Myocyte (in vitro differentiated cells): ENCODE measurements at regions not wholly inside any gene's neighbourhood (a gene's known extent, or its start where the extent isn't known, plus 50 kb on each side); places are given as distances from the start of the nearest gene placed in this dataset.
A peak's percentile ranks its signal among the peaks of the same experiment; 100 is the strongest.

Experiments used
- DNase-seq: peaks from one replicate; pipeline ENCODE4 v3.0.0-alpha.2; 2012; ENCODE audit warnings: low read depth

DNA sequence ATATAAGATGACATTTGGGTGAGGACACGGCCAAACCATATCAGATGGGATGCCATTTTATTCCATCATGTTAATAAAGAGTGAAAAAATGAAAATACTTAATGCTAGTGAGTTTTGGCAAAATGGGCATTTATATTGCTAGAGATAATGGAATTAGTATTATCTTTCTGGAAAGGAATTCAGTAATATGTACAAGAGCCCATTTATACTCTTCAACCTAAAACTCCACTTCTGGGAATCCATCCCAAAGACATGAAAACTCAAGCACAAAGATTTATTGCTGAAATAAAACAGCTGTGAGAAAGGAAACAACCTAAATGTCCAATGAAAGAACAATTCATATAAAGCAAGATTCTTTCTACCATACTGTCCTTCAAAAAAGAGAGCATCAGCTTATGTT lies 96.0 kb upstream of the TMEM168 start:
- no peak for DNase-seq

DNA sequence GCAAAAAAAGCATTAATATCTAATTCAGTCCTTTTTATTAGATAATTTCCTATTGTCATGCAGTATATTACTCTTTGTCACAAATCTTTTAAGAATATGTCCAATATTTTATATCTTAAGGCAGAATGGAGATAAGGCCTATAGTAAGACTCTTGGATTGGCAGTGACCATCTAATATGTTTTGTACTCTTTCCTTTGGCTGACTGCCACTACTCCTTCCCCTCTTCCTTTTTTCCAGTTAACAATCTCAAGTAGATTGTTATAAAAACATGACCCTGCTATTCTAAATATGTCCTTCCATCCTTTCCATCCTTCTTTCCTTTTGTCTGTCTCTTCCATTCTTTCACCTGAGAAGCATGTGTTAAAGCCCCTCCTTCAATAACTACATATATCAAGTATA lies 92.8 kb upstream of the TMEM168 start:
- peak; percentile 21 for DNase-seq

DNA sequence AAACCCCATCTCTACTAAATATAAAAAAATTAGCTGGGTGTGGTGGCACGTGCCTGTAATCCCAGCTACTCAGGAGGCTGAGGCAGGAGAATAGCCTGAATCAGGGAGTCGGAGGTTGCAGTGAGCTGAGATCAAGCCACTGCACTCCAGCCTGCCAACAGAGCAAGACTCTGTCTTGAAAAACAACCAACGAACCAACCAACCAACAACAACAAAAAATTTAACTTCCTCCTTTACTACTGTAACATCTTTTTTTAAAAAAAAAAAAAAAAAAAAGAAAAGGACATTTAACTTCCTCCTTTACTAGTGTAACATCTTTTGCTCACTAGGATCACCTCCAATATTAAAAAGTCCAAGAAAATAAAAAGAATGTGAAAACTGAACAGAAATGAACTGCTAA lies 92.3 kb upstream of the TMEM168 start:
- DNase-seq, result no peak

DNA sequence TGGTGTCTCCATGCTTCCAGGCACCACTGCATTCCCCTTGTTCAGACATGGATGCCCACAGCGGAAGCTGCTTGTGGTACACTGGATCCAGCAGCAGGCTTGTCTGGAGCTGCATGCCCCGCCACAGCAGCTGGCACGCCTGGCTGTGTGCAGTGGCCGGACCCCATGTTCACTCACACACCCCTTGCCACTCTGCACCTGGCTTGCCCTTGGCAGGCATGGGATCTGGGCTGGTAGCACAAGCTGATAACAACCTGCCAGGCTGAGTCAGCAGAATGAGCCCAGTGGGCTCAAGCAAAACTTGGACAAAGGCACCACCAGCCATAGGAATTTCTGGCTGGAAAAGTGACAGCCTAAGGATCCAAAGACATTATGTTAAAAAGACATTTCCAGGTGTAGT lies 91.8 kb upstream of the TMEM168 start:
- DNase-seq, result peak; percentile 38

DNA sequence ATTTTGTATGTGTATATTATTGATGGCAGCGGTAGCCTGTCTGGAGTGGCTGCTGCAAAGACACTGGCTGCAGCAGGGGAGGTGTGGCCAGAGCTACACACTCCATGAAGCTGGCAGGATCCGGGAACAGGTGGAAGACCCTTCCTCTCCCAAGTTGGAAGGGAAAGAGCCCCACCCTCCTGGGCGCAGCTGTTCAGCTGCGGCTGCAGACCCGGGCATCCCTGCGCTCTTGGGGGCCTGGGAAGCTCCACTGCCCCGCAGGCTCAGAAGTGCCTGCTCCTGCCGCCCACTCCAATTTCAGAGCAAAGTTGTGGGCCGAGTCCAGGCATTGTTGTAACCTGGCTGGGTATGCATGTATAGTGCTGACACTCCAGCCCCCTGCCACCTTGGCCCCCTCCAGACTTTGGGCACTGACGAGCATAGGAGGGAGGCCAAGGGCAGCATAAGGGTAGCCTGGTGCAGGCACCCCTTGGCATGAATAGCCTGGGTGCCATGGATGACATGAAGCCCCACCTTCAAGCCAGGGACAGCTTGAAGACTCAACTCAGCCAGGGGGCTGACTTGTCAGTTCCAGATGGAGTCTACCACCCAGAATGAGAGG lies 90.7 kb upstream of the TMEM168 start:
- DNase-seq, result peak; percentile 33

DNA sequence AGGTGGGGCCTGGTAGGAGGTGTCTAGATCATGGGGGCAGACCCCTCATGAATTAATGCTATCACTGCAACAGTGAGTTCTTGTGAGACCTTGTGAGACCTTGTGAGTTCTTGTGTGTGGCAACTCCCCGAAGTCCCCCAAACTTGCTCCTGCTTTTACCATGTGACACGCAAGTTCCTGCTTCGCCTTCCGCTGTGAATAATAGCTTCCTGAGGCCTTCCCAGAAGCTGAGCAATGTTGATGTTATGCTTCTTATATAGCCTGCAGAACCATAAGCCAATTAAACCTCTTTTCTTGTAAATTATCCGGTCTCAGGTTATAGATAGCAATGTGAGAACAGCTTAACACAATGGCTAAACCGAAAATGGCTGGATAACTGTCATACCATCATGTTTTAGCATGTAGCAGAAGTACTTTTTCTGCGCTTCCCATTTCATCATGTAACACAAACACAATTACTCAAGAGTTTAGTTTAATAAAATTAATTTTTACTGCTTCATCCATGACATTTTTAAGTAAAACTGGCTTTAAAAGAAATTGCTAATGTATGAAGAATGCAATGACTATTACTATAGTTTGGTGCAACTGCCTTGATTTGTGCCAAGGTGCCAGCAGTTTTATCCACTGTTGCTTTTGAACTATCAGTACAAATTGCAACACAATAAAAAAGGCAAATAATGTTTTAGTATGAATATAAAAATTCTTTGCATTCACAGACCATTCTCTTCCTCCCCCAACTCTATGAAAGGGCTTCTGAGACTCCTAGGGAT lies 87.7 kb upstream of the TMEM168 start:
- no peak for DNase-seq

DNA sequence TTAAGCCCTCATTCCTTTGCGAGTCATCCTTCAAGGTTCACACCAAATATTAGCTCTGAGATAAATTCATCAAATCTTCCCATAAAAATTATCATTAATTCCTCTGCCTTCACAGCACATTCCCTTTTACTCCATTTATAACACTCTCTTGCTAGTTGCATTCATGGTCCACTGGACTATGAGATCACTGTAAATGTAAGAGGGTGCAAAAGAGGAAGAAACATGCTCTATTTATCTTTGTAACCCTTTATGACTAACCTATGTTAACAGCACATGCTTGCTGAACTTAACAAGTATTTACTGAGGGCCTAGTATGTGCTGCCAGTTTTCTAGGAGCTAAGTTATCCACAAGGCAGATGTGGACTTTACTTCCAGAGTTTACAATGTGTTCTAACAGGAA lies 86.7 kb upstream of the TMEM168 start:
- DNase-seq, result no peak

DNA sequence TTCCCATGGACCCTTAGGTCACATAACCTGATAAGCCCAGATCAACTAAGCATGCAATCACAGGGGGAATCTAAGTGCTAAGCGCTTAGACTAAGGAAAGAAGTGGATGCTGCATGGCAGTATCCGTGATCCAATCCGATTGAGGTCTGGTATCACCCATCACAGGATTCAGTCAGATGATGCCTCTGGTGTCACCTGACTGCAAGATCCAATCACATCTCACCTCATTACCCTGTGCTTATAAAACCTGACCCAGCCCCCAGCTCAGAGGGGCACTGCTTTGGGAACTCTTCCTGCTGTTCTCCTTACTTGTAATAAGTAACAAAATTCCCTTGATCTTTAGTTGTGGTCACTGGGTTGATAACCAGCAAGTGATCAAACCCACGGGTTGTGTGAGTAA lies 84.7 kb upstream of the TMEM168 start:
- DNase-seq, result no peak

DNA sequence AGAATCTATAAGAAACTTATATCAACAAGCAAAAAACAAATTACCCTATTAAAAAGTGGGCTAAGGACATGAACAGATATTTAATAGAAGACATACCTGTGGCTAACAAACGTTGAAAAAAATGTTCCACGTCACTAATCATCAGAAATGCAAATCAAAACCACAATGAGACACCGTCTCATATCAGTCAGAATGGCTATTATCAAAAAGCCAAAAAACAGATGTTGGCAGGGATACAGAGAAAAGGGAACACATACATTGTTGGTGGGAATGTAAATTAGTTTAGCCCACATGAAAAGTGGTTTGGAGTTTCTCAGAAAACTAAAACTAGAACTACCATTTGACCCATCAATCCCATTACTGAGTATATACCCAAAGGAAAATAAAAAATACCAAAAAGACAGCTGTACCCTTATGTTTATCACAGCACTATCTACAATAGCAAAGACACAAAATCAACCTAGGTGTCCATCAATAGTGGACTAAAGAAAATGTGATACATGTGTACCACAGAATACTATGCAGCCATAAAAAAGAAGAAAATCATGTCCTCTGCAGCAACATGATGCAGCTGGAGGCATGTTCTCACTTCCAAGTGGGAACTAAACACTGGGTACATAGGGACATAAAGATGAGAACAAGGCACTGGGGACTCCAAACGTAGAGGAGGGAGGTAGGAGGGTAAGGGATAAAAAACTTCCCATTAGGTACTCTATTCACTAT lies 83.8 kb upstream of the TMEM168 start:
- DNase-seq, result no peak

DNA sequence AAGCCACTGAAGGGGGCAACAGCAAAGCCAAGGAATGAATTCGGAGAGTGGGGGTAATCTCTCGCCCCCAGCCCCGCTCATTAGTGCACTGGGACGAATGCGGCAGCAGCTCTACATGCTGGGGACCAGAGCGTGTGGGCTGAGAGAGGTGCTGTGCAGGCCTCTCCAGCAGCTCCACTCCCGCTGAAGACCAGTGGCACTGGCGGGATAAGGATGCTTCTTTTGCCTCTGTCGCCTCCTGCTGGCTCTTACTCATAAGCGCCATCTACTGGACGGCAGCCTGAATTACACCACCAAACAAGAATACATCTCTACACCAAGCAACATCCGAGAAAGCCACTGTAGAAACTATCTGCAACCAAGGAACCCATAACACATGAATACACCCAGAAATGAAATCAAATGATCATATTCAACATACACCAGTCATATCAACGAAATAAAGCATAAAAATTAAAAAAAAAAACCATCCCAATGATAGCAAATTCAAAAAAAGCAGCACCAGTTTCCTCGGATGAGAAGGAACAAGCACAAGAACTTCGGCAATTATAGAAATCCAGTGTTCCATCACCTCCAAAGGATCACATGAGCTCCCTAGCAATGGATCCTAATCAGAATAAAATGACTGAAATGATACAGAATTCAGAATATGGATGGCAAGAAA lies 79.0 kb upstream of the TMEM168 start:
- DNase-seq, result peak; percentile 28

DNA sequence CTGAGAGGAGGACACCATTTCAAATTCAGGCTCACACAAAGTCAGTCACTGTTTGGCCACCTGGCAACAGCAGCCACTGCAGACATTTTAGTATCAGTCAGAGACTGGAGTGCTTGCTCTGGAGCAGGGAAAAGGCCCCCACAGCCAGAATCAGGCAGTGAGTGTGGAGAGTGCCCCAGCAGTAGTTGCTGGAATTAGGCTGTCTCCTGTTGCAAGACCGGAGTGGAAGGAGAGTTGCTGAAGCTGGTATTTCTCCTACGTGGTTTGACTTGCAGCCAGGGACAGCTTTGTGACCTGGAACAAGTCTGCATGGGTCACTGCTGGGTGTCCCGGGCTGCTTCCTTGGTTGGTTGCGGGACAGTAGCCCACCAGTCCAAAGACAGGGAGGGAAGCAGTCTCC lies 78.4 kb upstream of the TMEM168 start:
- peak; percentile 41 for DNase-seq

DNA sequence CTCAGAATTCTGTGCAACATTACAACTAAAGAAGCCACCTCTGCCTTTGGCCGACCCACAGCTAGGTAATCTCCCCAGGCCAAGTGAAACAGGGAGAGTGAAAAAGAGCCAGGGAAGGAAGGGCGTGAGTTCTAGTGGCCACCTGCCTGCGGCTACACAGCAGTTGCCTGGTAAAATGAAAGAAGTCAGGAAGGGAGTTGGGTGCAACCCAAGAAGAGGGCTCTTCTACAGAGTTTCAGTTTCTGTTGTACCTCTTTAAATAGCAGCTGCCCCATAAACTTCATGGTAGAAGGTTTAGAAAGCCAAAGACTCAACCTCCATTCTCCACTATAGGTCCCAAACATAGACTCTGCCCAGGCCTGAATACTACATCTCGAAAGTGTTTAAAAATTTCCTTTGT lies 76.2 kb upstream of the TMEM168 start:
- DNase-seq, result peak; percentile 63

DNA sequence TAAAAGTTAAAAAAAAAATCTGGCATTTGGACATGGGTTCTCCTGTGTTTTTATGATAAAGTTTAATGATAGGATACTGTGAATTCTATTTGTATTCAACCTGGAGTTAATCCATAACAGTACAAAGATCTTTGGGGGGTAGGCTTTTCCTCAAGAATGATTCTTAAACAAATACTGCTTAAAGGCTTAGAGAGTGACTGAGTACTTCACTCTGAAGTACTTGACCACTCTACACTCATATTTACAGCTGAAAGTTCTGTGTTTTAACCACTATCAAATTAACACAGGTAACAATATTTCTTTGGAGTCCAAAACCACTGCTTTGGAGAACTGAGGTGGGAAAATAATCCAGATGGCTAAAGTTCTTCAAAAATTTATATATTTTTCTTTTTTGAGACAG lies 74.2 kb upstream of the TMEM168 start:
- DNase-seq, result no peak

DNA sequence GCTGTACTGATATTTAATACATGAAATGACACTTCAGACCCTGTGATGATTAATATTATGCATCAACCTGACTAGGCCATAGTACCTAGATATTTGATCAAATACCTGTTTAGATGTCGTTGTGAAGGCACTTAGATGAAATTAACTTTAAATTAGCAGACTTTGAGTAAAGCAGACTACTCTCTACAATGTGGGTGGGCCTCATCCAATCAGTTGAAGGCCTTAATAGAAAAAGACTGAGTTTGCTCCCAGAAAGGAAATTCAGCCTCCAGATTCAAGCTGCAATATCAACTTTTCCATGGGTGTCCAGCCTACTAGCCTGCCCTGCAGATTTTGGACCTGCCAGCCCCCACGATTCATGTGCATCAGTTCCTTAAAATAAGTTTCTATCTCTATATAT lies 68.6 kb upstream of the TMEM168 start:
- DNase-seq, result no peak

DNA sequence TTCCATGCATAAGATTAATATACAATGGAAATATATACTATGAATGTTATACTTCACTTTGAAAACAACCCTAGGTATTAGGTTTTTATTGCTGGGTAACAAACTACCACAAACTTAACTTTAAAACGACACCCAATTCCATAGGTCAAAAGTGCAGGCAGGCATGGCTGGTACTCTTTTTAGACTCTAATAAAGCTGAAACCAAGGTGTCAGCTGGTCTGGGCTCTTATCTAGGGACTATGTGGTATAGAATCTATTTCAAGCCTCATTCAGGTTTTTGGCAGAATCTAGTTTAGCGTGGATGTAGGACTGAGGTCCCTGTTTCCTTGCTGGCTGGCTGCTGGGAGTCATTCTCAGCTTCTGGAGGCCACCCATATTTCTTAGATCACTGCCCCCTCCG lies 65.0 kb upstream of the TMEM168 start:
- no peak for DNase-seq

DNA sequence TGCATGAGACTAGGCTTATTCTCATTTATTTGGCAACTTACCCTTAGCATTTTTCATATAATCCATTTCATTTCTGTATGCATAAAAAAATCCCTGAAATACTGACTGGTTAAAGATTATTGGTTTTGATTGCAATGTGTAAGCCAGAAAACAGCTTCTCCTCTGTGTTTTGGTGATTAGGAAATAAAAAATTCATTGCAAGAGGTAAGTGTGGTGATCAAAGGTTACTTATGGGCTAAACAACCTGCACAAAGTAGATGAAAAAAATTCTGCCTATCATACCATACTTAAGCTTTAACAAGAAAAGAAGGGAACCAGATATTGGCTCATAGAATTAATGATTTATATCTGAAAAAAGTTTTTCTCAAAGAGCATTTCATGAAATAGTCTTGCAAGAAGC lies 64.0 kb upstream of the TMEM168 start:
- DNase-seq, result no peak

DNA sequence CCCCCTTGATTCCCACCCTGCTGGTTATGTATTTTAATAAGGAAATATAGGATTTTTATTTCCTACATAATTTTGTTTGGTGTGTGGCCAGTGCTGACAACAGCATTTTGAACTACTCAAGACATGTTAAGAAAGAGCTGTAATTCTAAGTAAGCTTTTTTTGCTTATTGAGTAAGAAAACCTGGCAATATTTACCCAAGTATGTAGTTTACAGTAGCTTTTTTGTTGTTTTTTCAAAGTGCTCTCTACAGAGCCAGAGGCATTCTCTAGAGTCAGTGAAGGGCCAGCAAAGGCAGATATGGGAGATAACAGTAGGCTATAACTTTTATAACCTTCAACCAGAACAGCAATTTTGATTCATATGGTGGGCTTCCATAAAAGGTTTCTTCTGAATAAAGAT lies 63.2 kb upstream of the TMEM168 start:
- DNase-seq, result no peak

DNA sequence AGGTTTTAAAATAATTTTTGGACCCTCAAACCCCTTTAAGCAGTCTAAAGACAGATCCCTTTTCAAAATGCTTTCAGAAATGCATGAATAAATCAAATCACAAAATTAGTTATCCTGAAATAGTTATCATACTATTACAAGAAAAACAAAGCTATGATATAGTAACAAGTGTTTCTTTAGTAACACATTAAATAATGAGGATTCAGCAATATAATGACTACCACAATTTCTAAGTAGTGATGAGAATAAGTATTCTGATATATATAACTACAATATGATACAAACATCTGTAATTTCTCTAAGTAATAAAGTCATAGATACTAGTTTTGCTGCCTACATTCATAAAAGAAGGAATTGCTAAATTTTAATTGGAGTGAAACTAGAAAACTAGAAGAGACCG lies 53.0 kb upstream of the TMEM168 start:
- no peak for DNase-seq
